Hepatocyte (in vitro differentiated cells): ENCODE measurements at regions not wholly inside any gene's neighbourhood (a gene's known extent, or its start where the extent isn't known, plus 50 kb on each side); places are given as distances from the start of the nearest gene placed in this dataset.

Experiments used
- DNase-seq: peaks from one replicate; pipeline ENCODE4 v3.0.0-alpha.2; 2016; ENCODE audit warnings: low spot score
- H2AFZ ChIP-seq: fragments of 200-600 bp; sonication (generic); 2 replicates; pipeline ENCODE4 v1.6.0; 2016; ENCODE audit warnings: antibody characterized with exemption, mild to moderate bottlenecking
- H3K27ac ChIP-seq: fragments of 200-600 bp; sonication (generic); 2 replicates; pipeline ENCODE4 v1.5.1; 2016; ENCODE audit warnings: mild to moderate bottlenecking
- H3K27me3 ChIP-seq: fragments of 200-600 bp; sonication (generic); 2 replicates; pipeline ENCODE4 v1.6.1; 2016
- H3K36me3 ChIP-seq: fragments of 200-600 bp; sonication (generic); replicated peaks from 2 replicates; pipeline ENCODE4 v1.5.1; 2016; ENCODE audit warnings: low read depth; ENCODE audit not compliant: insufficient read depth
- H3K4me1 ChIP-seq: fragments of 200-600 bp; sonication (generic); 2 replicates; pipeline ENCODE4 v1.5.1; 2016; ENCODE audit warnings: mild to moderate bottlenecking, moderate library complexity; ENCODE audit not compliant: insufficient read depth
- H3K4me2 ChIP-seq: fragments of 200-600 bp; sonication (generic); 2 replicates; pipeline ENCODE4 v1.6.0; 2016
- H3K4me3 ChIP-seq: fragments of 200-600 bp; sonication (generic); 2 replicates; pipeline ENCODE4 v1.5.1; 2016; ENCODE audit warnings: mild to moderate bottlenecking
- H3K79me2 ChIP-seq: fragments of 200-600 bp; sonication (generic); 2 replicates; pipeline ENCODE4 v1.6.0; 2017; ENCODE audit warnings: mild to moderate bottlenecking
- H3K9me2 ChIP-seq: fragments of 200-600 bp; sonication (generic); replicated peaks from 2 replicates; pipeline ENCODE4 v1.6.0; 2017; ENCODE audit warnings: mild to moderate bottlenecking; ENCODE audit not compliant: insufficient read depth
- H3K9me3 ChIP-seq: fragments of 200-600 bp; sonication (generic); 2 replicates; pipeline ENCODE4 v1.5.1; 2016; ENCODE audit warnings: low read depth, mild to moderate bottlenecking
- H4K20me1 ChIP-seq: fragments of 200-600 bp; sonication (generic); 2 replicates; pipeline ENCODE4 v1.6.0; 2016; ENCODE audit warnings: mild to moderate bottlenecking; ENCODE audit not compliant: insufficient read depth, poor library complexity, severe bottlenecking
- CTCF ChIP-seq: fragments of 200-600 bp; sonication (generic); IDR thresholded peaks from 2 replicates; pipeline ENCODE4 v1.5.1; 2016; ENCODE audit warnings: antibody characterized with exemption, mild to moderate bottlenecking; ENCODE audit not compliant: poor library complexity
- EZH2 ChIP-seq: fragments of 200-600 bp; sonication (generic); IDR thresholded peaks from 2 replicates; pipeline ENCODE4 v1.6.1; 2016; ENCODE audit warnings: antibody characterized with exemption, mild to moderate bottlenecking, borderline replicate concordance
- EZH2phosphoT487 ChIP-seq: fragments of 200-600 bp; sonication (generic); IDR thresholded peaks from one replicate; pipeline ENCODE4 v1.6.1; 2018; ENCODE audit warnings: antibody characterized with exemption, mild to moderate bottlenecking, low read depth, moderate library complexity; ENCODE audit not compliant: unreplicated experiment, severe bottlenecking
- WGBS: methylation state at CpG from one replicate; pipeline ENCODE4 v1.1.6; 2016; ENCODE audit warnings: low lambda C conversion rate; ENCODE audit errors: missing lambda C conversion rate; 5-methylcytosine and 5-hydroxymethylcytosine counted together

- Histone ChIP-seq H3K9me2 (no peaks in the 10 kb centered on the region), H3K27me3 (no peaks in the 10 kb centered on the region), H2AFZ (no peak overlapping the region), H4K20me1 (no peaks in the 10 kb centered on the region), H3K4me1 (no peaks in the 10 kb centered on the region), H3K27ac (no peak overlapping the region), H3K4me3 (no peak overlapping the region), H3K36me3 (no peaks in the 10 kb centered on the region), H3K9me3 (no peaks in the 10 kb centered on the region), H3K4me2 (no peak overlapping the region), H3K79me2 (no peaks in the 10 kb centered on the region)
- no peak for DNase-seq
- 95% methylated on average over 3 of the region's 3 CpGs for WGBS
- no peak for TF ChIP-seq EZH2
- no peak for TF ChIP-seq EZH2phosphoT487
- no peak for TF ChIP-seq CTCF
Measured at GRCh38 chr3:18097989-18098388, 327.1 kb downstream of the SATB1 start.

GRCh38 chr3:18097473-18097872, 327.7 kb downstream of the SATB1 start:
- Histone ChIP-seq H3K36me3 (no peaks in the 10 kb centered on the region), H3K4me2 (no peak overlapping the region), H3K27ac (no peak overlapping the region), H4K20me1 (no peaks in the 10 kb centered on the region), H3K4me3 (no peak overlapping the region), H2AFZ (no peak overlapping the region), H3K4me1 (no peaks in the 10 kb centered on the region), H3K79me2 (no peaks in the 10 kb centered on the region), H3K27me3 (no peaks in the 10 kb centered on the region), H3K9me2 (no peaks in the 10 kb centered on the region), H3K9me3 (no peaks in the 10 kb centered on the region)
- 90% methylated on average over 3 of the region's 3 CpGs for WGBS
- DNase-seq: no peak
- no peak for TF ChIP-seq EZH2phosphoT487
- TF ChIP-seq CTCF: no peak
- no peak for TF ChIP-seq EZH2

GRCh38 chr3:18092726-18093125, 332.4 kb downstream of the SATB1 start:
- no peaks in the 10 kb centered on the region for H3K79me2 ChIP-seq
- no peak overlapping the region for H3K4me3 ChIP-seq
- WGBS: 74% methylated on average over 5 of the region's 5 CpGs
- no peaks in the 10 kb centered on the region for H3K9me3 ChIP-seq
- no peak overlapping the region for H3K27ac ChIP-seq
- H3K4me2 ChIP-seq: no peak overlapping the region
- no peaks in the 10 kb centered on the region for H3K36me3 ChIP-seq
- no peaks in the 10 kb centered on the region for H4K20me1 ChIP-seq
- no peak overlapping the region for H2AFZ ChIP-seq
- H3K9me2 ChIP-seq: no peaks in the 10 kb centered on the region
- no peaks in the 10 kb centered on the region for H3K4me1 ChIP-seq
- DNase-seq: no peak
- no peaks in the 10 kb centered on the region for H3K27me3 ChIP-seq
- TF ChIP-seq EZH2phosphoT487 (no peak), CTCF (no peak), EZH2 (no peak)

- no peaks in the 10 kb centered on the region for H3K36me3 ChIP-seq
- no peaks in the 10 kb centered on the region for H3K4me1 ChIP-seq
- H3K27me3 ChIP-seq: no peaks in the 10 kb centered on the region
- no peaks in the 10 kb centered on the region for H3K79me2 ChIP-seq
- no peak overlapping the region for H3K4me2 ChIP-seq
- no peaks in the 10 kb centered on the region for H3K9me3 ChIP-seq
- H3K27ac ChIP-seq: no peak overlapping the region
- no peak for DNase-seq
- no peaks in the 10 kb centered on the region for H4K20me1 ChIP-seq
- TF ChIP-seq CTCF (no peak), EZH2 (no peak), EZH2phosphoT487 (no peak)
- no peaks in the 10 kb centered on the region for H3K9me2 ChIP-seq
- no peak overlapping the region for H3K4me3 ChIP-seq
- H2AFZ ChIP-seq: no peak overlapping the region
Measured at GRCh38 chr3:18090377-18090776, 334.8 kb downstream of the SATB1 start.
